ENCODE measurements at regions not wholly inside any gene's neighbourhood (a gene's known extent, or its start where the extent isn't known, plus 50 kb on each side); places are given as distances from the start of the nearest gene placed in this dataset.

DNA sequence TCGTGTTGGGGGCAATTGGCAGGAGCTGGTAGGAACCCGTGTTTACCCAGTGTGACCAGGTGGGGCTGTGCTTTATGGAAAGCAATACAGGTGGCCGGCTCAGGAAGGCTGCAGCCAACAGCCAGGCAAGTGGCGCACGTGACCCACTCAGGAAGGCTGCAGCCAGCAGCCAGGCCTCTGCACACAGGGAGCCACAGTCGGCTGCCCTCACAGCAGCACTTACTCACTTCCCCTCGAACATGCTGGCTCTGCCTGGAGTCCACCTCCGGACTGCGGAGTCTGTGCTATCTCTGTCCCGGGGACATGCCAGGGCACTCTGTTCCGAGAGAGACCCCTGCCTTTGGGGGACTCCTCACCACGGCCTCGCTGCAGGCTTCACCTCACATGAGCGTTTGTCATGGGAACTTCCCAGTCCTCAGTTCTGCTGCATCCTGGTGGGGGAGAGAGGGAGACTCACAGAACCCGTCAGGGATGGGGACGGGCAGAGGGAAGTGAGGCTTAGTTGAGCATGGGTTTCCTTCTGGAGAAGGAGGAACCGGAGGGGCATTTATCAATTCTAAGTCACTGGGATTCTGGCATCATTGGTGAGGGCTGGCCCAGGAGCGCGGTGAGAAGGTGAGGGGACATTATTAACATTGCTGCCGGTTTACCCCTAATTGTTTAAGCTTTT is 76.8 kb downstream of the TTLL2 start:
- Histone ChIP-seq H4K20me1 (ENCODE audit: insufficient read depth) (no peaks in the 10 kb centered on the region), H3K27me3 (ENCODE audit: insufficient read depth, low read length) (peaks cover 18% of the 10 kb centered on the region), H3K36me3 (ENCODE audit: control insufficient read depth in 1 of 2, insufficient read depth in 2 of 2, low read length in 2 of 2) (no peaks in the 10 kb centered on the region), H3K9ac (ENCODE audit: low read length) (no peak overlapping the region), H3K27ac (ENCODE audit: low read depth, low read length) (no peak overlapping the region), H3K9me2 (ENCODE audit: insufficient read depth) (no peaks in the 10 kb centered on the region), H3K4me3 (replicated peaks in 1 of 2; ENCODE audit: low read depth in 1 of 2, low read length in 2 of 2) (no peak overlapping the region), H3K4me2 (ENCODE audit: low read length) (no peak overlapping the region), H2AFZ (ENCODE audit: low read depth, low read length, poor library complexity, severe bottlenecking) (no peak overlapping the region), H3K9me3 (ENCODE audit: control insufficient read depth in 1 of 2, insufficient read depth in 1 of 2, low read depth in 1 of 2, low read length in 2 of 2) (no peaks in the 10 kb centered on the region), H3K79me2 (ENCODE audit: insufficient read depth, low read length) (no peaks in the 10 kb centered on the region), H3K4me1 (ENCODE audit: control insufficient read depth in 1 of 2, insufficient read depth in 2 of 2, low read length in 2 of 2) (no peaks in the 10 kb centered on the region)
- BruUV-seq (replicated peaks): no TSS peak
- RAD21 ChIA-PET (ENCODE audit: low non-redundant PET in 1 of 2, low total read pairs in 2 of 2, uncharacterized antibody in 2 of 2, unreplicated experiment in 2 of 2): no interaction called here
- TF ChIP-seq, protein P1, sequence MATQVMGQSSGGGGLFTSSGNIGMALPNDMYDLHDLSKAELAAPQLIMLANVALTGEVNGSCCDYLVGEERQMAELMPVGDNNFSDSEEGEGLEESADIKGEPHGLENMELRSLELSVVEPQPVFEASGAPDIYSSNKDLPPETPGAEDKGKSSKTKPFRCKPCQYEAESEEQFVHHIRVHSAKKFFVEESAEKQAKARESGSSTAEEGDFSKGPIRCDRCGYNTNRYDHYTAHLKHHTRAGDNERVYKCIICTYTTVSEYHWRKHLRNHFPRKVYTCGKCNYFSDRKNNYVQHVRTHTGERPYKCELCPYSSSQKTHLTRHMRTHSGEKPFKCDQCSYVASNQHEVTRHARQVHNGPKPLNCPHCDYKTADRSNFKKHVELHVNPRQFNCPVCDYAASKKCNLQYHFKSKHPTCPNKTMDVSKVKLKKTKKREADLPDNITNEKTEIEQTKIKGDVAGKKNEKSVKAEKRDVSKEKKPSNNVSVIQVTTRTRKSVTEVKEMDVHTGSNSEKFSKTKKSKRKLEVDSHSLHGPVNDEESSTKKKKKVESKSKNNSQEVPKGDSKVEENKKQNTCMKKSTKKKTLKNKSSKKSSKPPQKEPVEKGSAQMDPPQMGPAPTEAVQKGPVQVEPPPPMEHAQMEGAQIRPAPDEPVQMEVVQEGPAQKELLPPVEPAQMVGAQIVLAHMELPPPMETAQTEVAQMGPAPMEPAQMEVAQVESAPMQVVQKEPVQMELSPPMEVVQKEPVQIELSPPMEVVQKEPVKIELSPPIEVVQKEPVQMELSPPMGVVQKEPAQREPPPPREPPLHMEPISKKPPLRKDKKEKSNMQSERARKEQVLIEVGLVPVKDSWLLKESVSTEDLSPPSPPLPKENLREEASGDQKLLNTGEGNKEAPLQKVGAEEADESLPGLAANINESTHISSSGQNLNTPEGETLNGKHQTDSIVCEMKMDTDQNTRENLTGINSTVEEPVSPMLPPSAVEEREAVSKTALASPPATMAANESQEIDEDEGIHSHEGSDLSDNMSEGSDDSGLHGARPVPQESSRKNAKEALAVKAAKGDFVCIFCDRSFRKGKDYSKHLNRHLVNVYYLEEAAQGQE (IDR thresholded peaks at IDR 0.05; ENCODE audit: low read depth): no peak
- TF ChIP-seq POLR2AphosphoS5 (IDR thresholded peaks at IDR 0.05; ENCODE audit: low read depth, low read length) (no peak), SP1 (IDR thresholded peaks at IDR 0.05; ENCODE audit: low read depth) (no peak), CEBPB (IDR thresholded peaks at IDR 0.05; ENCODE audit: low read depth) (no peak), RAD21 (IDR thresholded peaks at IDR 0.05; ENCODE audit: low read depth) (no peak)
- TF ChIP-seq, protein P2, sequence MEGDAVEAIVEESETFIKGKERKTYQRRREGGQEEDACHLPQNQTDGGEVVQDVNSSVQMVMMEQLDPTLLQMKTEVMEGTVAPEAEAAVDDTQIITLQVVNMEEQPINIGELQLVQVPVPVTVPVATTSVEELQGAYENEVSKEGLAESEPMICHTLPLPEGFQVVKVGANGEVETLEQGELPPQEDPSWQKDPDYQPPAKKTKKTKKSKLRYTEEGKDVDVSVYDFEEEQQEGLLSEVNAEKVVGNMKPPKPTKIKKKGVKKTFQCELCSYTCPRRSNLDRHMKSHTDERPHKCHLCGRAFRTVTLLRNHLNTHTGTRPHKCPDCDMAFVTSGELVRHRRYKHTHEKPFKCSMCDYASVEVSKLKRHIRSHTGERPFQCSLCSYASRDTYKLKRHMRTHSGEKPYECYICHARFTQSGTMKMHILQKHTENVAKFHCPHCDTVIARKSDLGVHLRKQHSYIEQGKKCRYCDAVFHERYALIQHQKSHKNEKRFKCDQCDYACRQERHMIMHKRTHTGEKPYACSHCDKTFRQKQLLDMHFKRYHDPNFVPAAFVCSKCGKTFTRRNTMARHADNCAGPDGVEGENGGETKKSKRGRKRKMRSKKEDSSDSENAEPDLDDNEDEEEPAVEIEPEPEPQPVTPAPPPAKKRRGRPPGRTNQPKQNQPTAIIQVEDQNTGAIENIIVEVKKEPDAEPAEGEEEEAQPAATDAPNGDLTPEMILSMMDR (IDR thresholded peaks at IDR 0.05 in 2 of 3, conservative IDR thresholded peaks at IDR 0.05 in 1 of 3; ENCODE audit: borderline replicate concordance in 1 of 3, insufficient read depth in 1 of 3, low read depth in 2 of 3, low read length in 2 of 3): no peak
- POLR2A ChIA-PET: no interaction called here
- ATAC-seq: peak; percentile 34; the same call in 1 of the 2 replicates
- CTCF ChIA-PET: no interaction called here
- intact Hi-C loops (cut with micrococcal nuclease): no loop called here
- no peak for DNase-seq (ENCODE audit: low read depth, low spot score)

Data from HCT116 (cell line).